ENCODE measurements at regions not wholly inside any gene's neighbourhood (a gene's known extent, or its start where the extent isn't known, plus 50 kb on each side); places are given as distances from the start of the nearest gene placed in this dataset.

- TF ChIP-seq ZNF274 (IDR thresholded peaks at IDR 0.05; ENCODE audit: low read depth, low read length) (no peak), YY1 (IDR thresholded peaks at IDR 0.05; ENCODE audit: insufficient read depth, insufficient read length) (no peak)
Observed at GRCh38 chr2:5911718-5912117, 219.5 kb downstream of the SOX11 start.

Data from NT2/D1 (cell line).